ENCODE measurements at regions not wholly inside any gene's neighbourhood (a gene's known extent, or its start where the extent isn't known, plus 50 kb on each side); places are given as distances from the start of the nearest gene placed in this dataset.

DNA sequence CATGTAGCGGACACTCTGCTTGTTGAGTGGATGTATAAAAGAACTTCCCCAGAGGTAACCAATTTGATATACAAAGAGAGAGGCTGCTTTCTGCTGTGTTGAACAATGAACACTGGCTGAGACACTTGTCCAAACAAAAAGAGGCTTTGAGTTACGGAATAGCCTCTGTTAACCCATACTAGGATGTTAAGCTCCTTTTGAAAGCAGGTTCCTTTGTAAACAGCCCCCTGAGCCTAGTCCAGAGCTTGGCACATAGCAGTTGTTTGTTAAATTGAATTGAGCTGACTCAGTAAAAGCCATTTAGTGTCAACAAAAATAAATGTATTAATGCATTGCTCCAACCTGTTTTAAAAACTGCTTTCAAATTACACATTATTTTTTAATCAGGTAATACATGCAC lies 200.1 kb downstream of the MZT1 start:
- Mint-ChIP-seq H3K4me3 (no peak overlapping the region), H3K4me1 (no peaks in the 10 kb centered on the region), H3K27ac (no peak overlapping the region), H3K9me3 (peaks cover 0 to 3% (median 2%) of the 10 kb centered on the region in 3 donors), H3K36me3 (no peaks in the 10 kb centered on the region), H3K27me3 (no peaks in the 10 kb centered on the region)

DNA sequence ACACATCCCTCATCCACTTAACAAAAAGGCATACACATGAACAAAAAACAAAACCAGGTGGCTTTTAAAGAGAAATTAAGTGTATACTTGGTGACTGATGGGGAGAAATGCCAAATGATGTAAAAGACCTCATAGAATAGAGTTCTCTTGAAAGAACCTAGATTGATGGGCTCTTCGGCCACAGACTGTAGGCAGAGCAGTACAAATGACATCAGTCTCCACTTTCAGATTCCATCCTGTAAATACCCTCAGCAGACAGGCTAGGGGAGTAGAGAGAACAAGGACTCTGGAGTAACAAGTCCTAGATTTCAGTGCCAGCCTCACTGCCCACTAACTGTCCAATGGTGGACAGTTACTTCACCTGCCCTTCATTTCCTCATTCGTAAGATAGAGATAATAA lies 203.8 kb downstream of the MZT1 start:
- H3K4me1 Mint-ChIP-seq = no peaks in the 10 kb centered on the region

DNA sequence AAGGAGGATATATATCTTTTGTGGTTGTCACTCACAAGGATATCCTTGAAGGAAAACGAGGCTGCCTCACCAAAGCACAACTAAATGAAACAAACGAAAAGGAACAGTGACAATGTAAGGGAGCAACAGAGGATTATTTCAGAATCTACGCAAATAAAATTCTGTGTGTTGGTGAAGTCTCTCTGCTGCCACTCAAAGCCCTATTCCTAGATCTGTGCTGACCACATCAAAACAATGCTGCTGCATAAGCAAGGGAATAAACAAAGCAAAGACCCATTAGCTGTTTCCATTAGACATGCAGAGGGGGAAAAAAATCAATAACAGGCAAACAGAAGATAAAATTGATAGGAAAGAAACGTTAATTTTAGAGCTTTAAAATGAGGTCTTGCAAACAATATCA lies 204.4 kb downstream of the MZT1 start:
- Mint-ChIP-seq H3K4me3 (no peak overlapping the region), H3K27ac (no peak overlapping the region), H3K9me3 (peaks cover 0 to 3% (median 2%) of the 10 kb centered on the region in 3 donors), H3K27me3 (no peaks in the 10 kb centered on the region), H3K36me3 (no peaks in the 10 kb centered on the region), H3K4me1 (no peaks in the 10 kb centered on the region)

More for the DNA sequence above, 203.8 kb downstream of the MZT1 start:
- Mint-ChIP-seq H3K27me3 (no peaks in the 10 kb centered on the region), H3K27ac (no peak overlapping the region), H3K9me3 (peaks cover 0 to 3% (median 2%) of the 10 kb centered on the region in 3 donors), H3K4me3 (no peak overlapping the region), H3K36me3 (no peaks in the 10 kb centered on the region)

DNA sequence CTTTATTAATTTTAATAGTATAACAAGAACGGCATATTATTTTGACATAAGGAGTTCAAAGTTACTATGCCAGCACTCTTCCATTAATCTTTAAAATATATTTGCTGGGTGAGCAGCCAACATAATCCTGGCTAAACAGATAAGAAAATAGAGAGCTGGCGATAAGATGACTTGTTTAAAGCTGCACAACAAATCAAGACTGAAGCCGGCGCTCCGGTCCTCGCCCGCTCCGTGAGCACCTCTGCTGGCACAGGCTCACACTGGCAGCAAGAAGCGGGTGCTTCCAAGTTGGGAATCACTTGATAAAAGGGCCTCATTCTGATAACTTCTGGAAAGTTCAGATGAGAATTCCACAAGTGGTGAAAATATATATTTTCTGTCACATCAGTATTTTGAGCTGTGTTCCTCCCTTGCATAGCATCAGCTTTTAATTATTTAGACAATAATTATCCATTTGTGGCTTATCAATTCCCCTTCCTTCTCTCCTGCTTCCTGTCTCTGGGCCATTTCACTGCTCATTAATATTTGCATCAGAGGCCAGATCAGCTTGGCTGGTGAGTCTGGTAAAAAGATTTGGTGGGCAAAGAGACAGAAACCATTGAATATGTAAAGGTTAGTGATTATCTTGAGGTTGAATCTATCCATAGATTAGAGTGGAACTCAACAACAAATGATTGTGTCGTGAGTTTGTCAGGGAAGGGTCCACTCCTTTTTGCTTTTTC lies 205.3 kb downstream of the MZT1 start:
- H3K4me3 Mint-ChIP-seq = no peak overlapping the region
- peaks cover 0 to 3% (median 0%) of the 10 kb centered on the region in 3 donors for H3K9me3 Mint-ChIP-seq
- no peaks in the 10 kb centered on the region for H3K4me1 Mint-ChIP-seq
- H3K27ac Mint-ChIP-seq = no peak overlapping the region
- no peaks in the 10 kb centered on the region for H3K27me3 Mint-ChIP-seq
- H3K36me3 Mint-ChIP-seq = no peaks in the 10 kb centered on the region

DNA sequence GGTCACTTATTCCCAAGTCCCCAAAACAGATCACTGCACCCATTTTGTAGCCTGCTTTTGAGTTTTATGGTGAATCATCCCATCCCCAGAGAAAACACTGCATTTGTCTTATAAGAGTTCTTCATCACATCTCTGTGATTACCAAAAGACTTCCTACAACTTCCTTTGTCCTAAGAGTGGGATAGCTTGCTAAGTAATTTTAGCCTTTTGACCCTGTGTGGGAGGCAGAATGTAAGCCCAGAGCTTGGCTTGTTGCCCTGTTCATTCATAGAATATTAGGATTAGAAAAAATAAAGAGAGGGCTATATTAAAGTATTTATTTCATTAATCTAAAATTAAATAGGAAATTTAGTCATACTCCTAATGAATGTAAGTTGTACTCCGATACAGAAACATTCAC lies 213.3 kb downstream of the MZT1 start:
- Mint-ChIP-seq H3K4me3 (no peak overlapping the region), H3K36me3 (no peaks in the 10 kb centered on the region), H3K27ac (no peak overlapping the region), H3K9me3 (peaks cover 0 to 2% (median 2%) of the 10 kb centered on the region in 3 donors), H3K4me1 (no peaks in the 10 kb centered on the region), H3K27me3 (no peaks in the 10 kb centered on the region)

DNA sequence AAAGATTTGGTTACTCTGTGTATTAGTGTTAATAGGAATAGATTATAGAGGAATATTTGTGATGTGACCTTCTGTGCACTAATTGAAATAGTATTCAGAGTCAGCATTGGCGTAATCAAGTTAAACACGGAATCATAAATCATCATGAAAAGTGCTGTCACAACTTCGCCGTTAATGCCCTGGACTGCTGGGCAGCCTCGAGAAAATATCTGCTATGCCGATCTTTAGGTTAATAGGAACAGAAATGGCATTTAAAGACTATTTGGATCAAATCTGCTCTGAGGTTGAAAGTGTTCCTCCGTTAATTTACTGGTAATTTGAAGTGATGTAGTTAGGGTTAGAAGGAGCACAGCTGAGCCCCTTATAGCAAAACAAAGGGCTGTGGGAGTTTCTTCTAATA lies 219.0 kb downstream of the MZT1 start:
- no peak overlapping the region for H3K4me3 Mint-ChIP-seq
- peaks cover 0 to 2% (median 1%) of the 10 kb centered on the region in 3 donors for H3K9me3 Mint-ChIP-seq
- no peaks in the 10 kb centered on the region for H3K27me3 Mint-ChIP-seq
- H3K27ac Mint-ChIP-seq = no peak overlapping the region
- H3K4me1 Mint-ChIP-seq = no peaks in the 10 kb centered on the region
- H3K36me3 Mint-ChIP-seq = no peaks in the 10 kb centered on the region

DNA sequence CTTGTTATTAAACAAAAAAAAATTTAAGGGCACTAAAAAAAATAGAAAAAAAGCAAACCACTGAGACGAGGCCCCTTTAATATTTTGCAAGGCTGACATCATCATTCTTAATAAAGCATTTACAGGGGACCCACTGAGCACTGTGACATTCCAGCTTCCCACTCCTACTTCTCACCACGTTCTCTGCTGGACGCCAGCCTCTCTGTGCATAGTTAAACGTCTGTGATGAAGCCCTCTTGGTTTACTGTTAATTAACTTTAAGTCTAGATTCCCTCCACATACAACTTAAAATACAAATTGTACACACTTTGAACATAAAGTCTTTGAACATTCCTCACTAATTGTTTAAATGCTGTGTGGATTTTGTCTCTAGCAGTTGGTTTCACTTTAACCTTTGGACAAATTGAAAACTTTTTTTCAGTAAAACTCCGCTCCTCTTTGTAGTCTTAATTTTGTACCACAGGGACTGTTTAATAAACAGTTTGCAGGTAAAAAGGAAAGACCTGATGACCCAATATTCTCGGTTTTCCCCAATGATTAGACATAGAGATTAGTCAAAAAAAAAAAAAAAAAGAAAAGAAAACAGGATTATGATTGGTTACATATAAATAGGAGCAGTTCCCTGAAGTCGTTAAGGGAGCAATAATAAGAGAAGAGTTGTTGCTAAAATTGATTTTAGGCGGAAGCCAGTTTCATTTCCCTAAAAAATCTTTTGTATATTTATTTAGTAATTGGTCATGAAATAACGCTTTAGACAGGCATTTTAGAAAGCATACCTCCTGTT lies 219.8 kb downstream of the MZT1 start:
- Mint-ChIP-seq H3K4me3 (no peak overlapping the region), H3K27ac (no peak overlapping the region), H3K36me3 (no peaks in the 10 kb centered on the region), H3K9me3 (peaks cover 0 to 2% (median 1%) of the 10 kb centered on the region in 3 donors), H3K27me3 (no peaks in the 10 kb centered on the region), H3K4me1 (no peaks in the 10 kb centered on the region)

DNA sequence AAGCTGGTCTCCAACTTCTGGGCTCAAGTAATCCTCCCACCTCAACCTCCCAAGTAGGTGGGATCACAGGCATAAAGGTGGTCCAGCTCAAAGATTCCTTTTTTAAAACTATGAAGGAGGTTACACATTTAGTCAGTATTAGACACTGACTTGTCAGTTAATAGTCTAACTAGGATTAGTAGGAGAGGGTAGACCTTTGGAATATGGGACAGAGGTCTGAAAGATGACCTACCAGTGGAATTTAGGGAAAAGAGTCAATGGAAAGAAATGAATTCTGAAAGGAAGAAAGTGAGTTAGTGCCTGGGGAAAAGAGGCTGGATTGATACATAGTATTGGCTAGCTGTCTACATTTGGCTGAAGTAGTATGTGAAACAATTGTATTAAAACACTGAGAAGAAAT lies 220.7 kb downstream of the MZT1 start:
- Mint-ChIP-seq H3K36me3 (no peaks in the 10 kb centered on the region), H3K27me3 (no peaks in the 10 kb centered on the region), H3K9me3 (peaks cover 0 to 2% (median 1%) of the 10 kb centered on the region in 3 donors), H3K27ac (no peak overlapping the region), H3K4me3 (no peak overlapping the region), H3K4me1 (no peaks in the 10 kb centered on the region)

DNA sequence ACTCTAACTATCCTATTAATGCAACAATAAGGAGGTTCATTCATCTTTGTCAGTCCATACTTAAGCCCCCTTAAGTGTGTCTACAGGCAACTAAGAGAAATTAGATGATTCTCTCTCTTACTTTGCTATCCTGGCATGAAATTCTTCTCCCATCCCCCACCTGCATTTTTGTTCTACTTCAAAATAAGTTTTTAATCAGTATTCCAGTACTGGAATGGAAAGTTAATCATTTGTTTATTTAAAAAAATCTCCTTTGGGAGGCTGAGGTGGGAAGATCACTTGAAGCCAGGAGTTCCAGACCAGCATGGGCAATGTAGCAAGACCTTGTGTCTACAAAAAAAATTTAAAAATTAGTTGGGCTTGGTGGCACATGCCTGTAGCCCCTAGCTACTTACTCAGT lies 222.1 kb downstream of the MZT1 start:
- Mint-ChIP-seq H3K36me3 (no peaks in the 10 kb centered on the region), H3K9me3 (peaks cover 0 to 2% (median 1%) of the 10 kb centered on the region in 3 donors), H3K27ac (no peak overlapping the region), H3K4me1 (no peaks in the 10 kb centered on the region), H3K4me3 (no peak overlapping the region), H3K27me3 (no peaks in the 10 kb centered on the region)

DNA sequence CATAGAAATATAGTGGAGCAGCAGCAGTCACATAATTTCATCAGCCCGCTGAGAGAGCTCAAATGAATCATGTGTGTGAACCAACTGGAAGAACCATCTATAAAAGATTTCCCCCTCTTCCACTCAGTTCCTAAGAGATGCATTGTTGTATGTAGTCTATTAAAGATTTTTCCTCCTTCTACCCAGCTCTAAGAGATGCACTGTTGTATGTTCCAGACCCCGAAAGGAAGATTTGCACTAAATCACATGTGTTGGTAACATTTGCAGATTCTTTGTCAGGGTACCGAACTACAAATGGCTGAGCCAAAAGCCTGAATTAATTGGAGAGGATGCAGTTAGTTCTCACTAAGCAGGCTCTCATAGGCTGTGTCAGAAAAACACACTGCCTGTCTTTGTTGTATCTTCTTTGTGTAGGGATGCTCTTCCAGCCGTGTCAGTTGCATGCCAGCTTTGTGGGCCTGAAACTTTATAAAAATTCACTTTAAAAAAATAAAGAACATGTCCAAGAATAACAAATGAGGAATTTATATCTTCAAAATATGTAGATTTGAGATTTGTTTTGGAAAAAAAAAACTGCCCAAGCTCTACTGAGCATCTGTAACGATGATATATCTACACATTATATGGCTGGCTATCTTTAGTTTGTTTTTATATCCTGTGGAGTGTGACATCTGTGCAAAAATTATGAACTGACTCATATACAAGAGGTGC lies 223.1 kb downstream of the MZT1 start:
- no peaks in the 10 kb centered on the region for H3K36me3 Mint-ChIP-seq
- H3K9me3 Mint-ChIP-seq = peaks cover 0 to 2% (median 1%) of the 10 kb centered on the region in 3 donors
- H3K27me3 Mint-ChIP-seq = no peaks in the 10 kb centered on the region
- no peak overlapping the region for H3K4me3 Mint-ChIP-seq
- H3K27ac Mint-ChIP-seq = no peak overlapping the region
- H3K4me1 Mint-ChIP-seq = no peaks in the 10 kb centered on the region

DNA sequence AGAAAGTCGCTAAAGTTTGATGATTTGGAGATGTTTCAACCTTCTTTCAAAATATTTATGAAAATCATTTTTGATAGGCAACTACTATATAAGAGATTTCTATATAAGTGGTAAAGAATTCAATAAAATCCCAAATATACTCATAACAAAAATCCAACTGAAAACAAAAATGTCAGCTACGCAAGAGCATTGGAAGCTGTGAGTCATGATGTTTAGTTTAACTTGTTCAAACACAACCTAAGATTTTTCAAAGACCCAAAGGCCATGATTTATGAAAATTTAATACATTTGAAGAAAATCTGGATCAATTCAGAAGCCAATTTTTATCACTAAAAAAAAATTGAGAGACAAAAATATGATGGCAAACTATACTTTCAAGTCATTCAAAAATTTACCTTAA lies 226.6 kb downstream of the MZT1 start:
- no peak overlapping the region for H3K4me3 Mint-ChIP-seq
- H3K27ac Mint-ChIP-seq = no peak overlapping the region
- H3K27me3 Mint-ChIP-seq = no peaks in the 10 kb centered on the region
- no peaks in the 10 kb centered on the region for H3K4me1 Mint-ChIP-seq
- H3K9me3 Mint-ChIP-seq = peaks cover 0 to under 1% (median 0%) of the 10 kb centered on the region in 3 donors
- H3K36me3 Mint-ChIP-seq = no peaks in the 10 kb centered on the region

DNA sequence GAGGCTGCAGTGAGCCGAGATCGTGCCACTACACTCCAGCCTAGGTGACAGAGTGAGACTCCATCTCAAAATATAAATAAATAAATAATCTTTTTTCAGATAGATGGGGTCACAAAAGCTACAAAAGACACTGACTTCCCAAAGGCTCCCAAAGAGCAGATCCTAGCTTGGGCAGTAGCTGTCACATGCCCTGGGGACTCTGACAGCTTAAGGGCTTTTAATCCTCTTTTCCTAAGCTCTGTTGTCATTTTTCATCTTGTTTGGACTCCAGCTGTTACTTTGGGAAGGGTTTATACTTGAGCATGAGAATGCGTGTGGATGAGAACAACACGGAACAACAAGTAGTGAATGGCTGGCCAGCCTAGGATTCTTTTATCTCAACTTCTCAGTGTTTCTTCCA lies 231.7 kb downstream of the MZT1 start:
- H3K9me3 Mint-ChIP-seq = no peaks in the 10 kb centered on the region
- H3K36me3 Mint-ChIP-seq = no peaks in the 10 kb centered on the region
- H3K4me3 Mint-ChIP-seq = no peak overlapping the region
- H3K27ac Mint-ChIP-seq = no peak overlapping the region
- H3K27me3 Mint-ChIP-seq = no peaks in the 10 kb centered on the region
- H3K4me1 Mint-ChIP-seq = no peaks in the 10 kb centered on the region

DNA sequence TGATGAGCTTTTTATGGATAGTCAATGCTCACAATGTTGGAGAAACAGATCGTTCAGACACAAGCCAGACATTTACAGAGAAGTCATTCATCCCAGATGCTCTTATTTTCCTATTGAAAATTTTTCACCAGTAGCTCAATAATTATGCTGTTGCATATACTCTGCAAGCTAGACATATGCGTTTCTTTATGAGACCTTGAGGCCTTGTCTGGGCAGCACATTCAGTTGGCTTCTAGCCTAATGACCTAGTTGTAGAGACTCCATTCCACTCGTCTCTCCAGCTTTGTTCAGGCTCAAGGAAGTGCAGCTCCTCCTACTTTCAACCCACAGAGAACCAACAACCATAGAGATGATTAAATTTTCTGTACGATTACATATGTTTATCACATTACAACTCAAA lies 237.7 kb downstream of the MZT1 start:
- Mint-ChIP-seq H3K27me3 (no peaks in the 10 kb centered on the region), H3K27ac (no peak overlapping the region), H3K4me1 (no peaks in the 10 kb centered on the region), H3K9me3 (peaks cover 0 to 7% (median 4%) of the 10 kb centered on the region in 3 donors), H3K4me3 (no peak overlapping the region), H3K36me3 (no peaks in the 10 kb centered on the region)

DNA sequence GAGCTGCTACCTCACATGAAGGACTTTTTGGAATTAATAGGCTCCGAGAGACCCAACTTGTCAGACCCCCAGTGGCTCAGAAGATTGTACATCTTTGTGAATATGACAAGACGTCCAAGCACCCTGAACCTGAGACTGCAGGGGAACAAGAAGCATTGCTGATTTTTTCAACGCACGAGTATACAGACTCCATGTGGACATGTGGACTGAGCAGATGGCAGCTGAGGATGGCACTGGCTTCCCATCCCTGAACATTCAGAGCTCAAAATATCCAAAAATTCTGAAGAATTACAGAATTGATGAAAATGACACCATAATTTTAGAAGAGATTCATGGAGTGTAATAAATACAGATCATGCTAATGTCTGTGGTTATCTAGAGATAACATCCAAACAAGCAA lies 254.1 kb downstream of the MZT1 start:
- no peak overlapping the region for H3K27ac Mint-ChIP-seq
- H3K4me3 Mint-ChIP-seq = no peak overlapping the region
- H3K9me3 Mint-ChIP-seq = peaks cover 0 to 6% (median 0%) of the 10 kb centered on the region in 3 donors
- no peaks in the 10 kb centered on the region for H3K27me3 Mint-ChIP-seq
- H3K36me3 Mint-ChIP-seq = no peaks in the 10 kb centered on the region
- H3K4me1 Mint-ChIP-seq = no peaks in the 10 kb centered on the region

DNA sequence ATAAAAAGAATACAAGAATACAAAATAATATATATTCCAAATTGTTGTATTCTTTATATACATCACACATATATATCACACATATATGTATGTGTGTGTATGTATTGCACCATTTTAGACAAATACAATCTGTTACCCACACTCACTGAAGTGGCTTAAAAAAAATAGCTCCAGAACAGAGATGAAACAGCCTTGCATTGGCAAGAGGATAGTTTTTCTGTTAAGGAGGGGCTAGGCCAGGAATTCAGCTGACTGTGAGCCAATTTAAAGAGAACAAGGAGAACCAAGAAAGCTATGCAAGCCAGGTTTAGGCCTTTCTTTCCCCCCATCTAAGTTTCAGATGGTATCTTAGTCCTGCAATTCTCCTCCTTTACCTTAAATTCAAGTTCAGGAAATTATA lies 257.5 kb downstream of the MZT1 start:
- Mint-ChIP-seq H3K36me3 (no peaks in the 10 kb centered on the region), H3K9me3 (peaks cover 0 to 6% (median 2%) of the 10 kb centered on the region in 3 donors), H3K4me3 (no peak overlapping the region), H3K27ac (no peak overlapping the region), H3K27me3 (no peaks in the 10 kb centered on the region), H3K4me1 (no peaks in the 10 kb centered on the region)
